ENCODE measurements at regions not wholly inside any gene's neighbourhood (a gene's known extent, or its start where the extent isn't known, plus 50 kb on each side); places are given as distances from the start of the nearest gene placed in this dataset.
"Not testable (repeated sequence)": the region's sequence is repeated elsewhere in the genome, so short reads cannot be mapped to it uniquely, and the experiment has no call there.

GRCh38 chr13:46473806-46474205, 79.2 kb upstream of the LRCH1 start:
- Mint-ChIP-seq H3K27me3 (ENCODE audit: low read depth) (peaks cover 13% of the 10 kb centered on the region), H3K4me1 (peaks cover 16% of the 10 kb centered on the region), H3K27ac (no peak overlapping the region), H3K4me3 (no peak overlapping the region), H3K36me3 (ENCODE audit: low read depth) (no peaks in the 10 kb centered on the region), H3K9me3 (peaks cover 3% of the 10 kb centered on the region)
- TF ChIP-seq CTCF (IDR thresholded peaks at IDR 0.05; ENCODE audit: unreplicated experiment in 3 of 3), result no peak

GRCh38 chr13:46472384-46472783, 80.6 kb upstream of the LRCH1 start:
- H3K27me3 Mint-ChIP-seq (ENCODE audit: low read depth), result peaks cover 13% of the 10 kb centered on the region
- no peaks in the 10 kb centered on the region for H3K9me3 Mint-ChIP-seq
- H3K27ac Mint-ChIP-seq, result no peak overlapping the region
- peaks cover 18% of the 10 kb centered on the region for H3K4me1 Mint-ChIP-seq
- no peak overlapping the region for H3K4me3 Mint-ChIP-seq
- no peak for TF ChIP-seq CTCF (IDR thresholded peaks at IDR 0.05; ENCODE audit: unreplicated experiment in 3 of 3)
- H3K36me3 Mint-ChIP-seq (ENCODE audit: low read depth), result no peaks in the 10 kb centered on the region

- not testable (repeated sequence) for H3K4me1 Mint-ChIP-seq; H3K9me3 Mint-ChIP-seq; H3K27me3 Mint-ChIP-seq (ENCODE audit: low read depth); H3K36me3 Mint-ChIP-seq (ENCODE audit: low read depth); H3K4me3 Mint-ChIP-seq; H3K27ac Mint-ChIP-seq
These were observed 82.6 kb upstream of the RUBCNL start for GRCh38 chr13:46469699-46470098.

GRCh38 chr13:46468570-46469463, 81.8 kb upstream of the RUBCNL start:
- H3K27me3 Mint-ChIP-seq (ENCODE audit: low read depth), result peaks cover 4% of the 10 kb centered on the region
- H3K4me1 Mint-ChIP-seq, result peaks cover 5% of the 10 kb centered on the region
- H3K27ac Mint-ChIP-seq, result peak overlapping the region in 2 of 3 experiments; percentile 11 to 57
- H3K9me3 Mint-ChIP-seq, result no peaks in the 10 kb centered on the region
- no peaks in the 10 kb centered on the region for H3K36me3 Mint-ChIP-seq (ENCODE audit: low read depth)
- H3K4me3 Mint-ChIP-seq, result no peak overlapping the region
- TF ChIP-seq CTCF (IDR thresholded peaks at IDR 0.05; ENCODE audit: unreplicated experiment in 3 of 3), result no peak

GRCh38 chr13:46467694-46468093, 80.6 kb upstream of the RUBCNL start:
- H3K36me3 Mint-ChIP-seq (ENCODE audit: low read depth); H3K9me3 Mint-ChIP-seq; H3K27ac Mint-ChIP-seq; H3K4me3 Mint-ChIP-seq; H3K4me1 Mint-ChIP-seq; H3K27me3 Mint-ChIP-seq (ENCODE audit: low read depth): not testable (repeated sequence)

GRCh38 chr13:46466074-46466473, 79.0 kb upstream of the RUBCNL start:
- H3K36me3 Mint-ChIP-seq (ENCODE audit: low read depth); H3K27ac Mint-ChIP-seq; H3K4me3 Mint-ChIP-seq; H3K27me3 Mint-ChIP-seq (ENCODE audit: low read depth); H3K9me3 Mint-ChIP-seq; H3K4me1 Mint-ChIP-seq: not testable (repeated sequence)

- Mint-ChIP-seq H3K27ac (no peak overlapping the region), H3K4me3 (no peak overlapping the region), H3K27me3 (ENCODE audit: low read depth) (no peaks in the 10 kb centered on the region), H3K36me3 (ENCODE audit: low read depth) (no peaks in the 10 kb centered on the region), H3K4me1 (peaks cover under 1% of the 10 kb centered on the region), H3K9me3 (peaks cover 3% of the 10 kb centered on the region)
- TF ChIP-seq CTCF (IDR thresholded peaks at IDR 0.05; ENCODE audit: unreplicated experiment in 3 of 3), result no peak
These were observed 76.7 kb upstream of the RUBCNL start for GRCh38 chr13:46463719-46464118.

GRCh38 chr13:46460223-46460622, 73.2 kb upstream of the RUBCNL start:
- H3K4me1 Mint-ChIP-seq; H3K9me3 Mint-ChIP-seq; H3K36me3 Mint-ChIP-seq (ENCODE audit: low read depth); H3K27me3 Mint-ChIP-seq (ENCODE audit: low read depth); H3K27ac Mint-ChIP-seq; H3K4me3 Mint-ChIP-seq: not testable (repeated sequence)

- H3K9me3 Mint-ChIP-seq; H3K4me1 Mint-ChIP-seq; H3K27ac Mint-ChIP-seq; H3K27me3 Mint-ChIP-seq (ENCODE audit: low read depth); H3K36me3 Mint-ChIP-seq (ENCODE audit: low read depth); H3K4me3 Mint-ChIP-seq: not testable (repeated sequence)
These were observed 70.2 kb upstream of the RUBCNL start for GRCh38 chr13:46457255-46457654.

GRCh38 chr13:46455924-46456323, 68.9 kb upstream of the RUBCNL start:
- not testable (repeated sequence) for H3K27me3 Mint-ChIP-seq (ENCODE audit: low read depth); H3K36me3 Mint-ChIP-seq (ENCODE audit: low read depth); H3K4me1 Mint-ChIP-seq; H3K9me3 Mint-ChIP-seq; H3K4me3 Mint-ChIP-seq; H3K27ac Mint-ChIP-seq

GRCh38 chr13:46451145-46451544, 64.1 kb upstream of the RUBCNL start:
- not testable (repeated sequence) for H3K4me3 Mint-ChIP-seq; H3K9me3 Mint-ChIP-seq; H3K27ac Mint-ChIP-seq; H3K4me1 Mint-ChIP-seq; H3K36me3 Mint-ChIP-seq (ENCODE audit: low read depth); H3K27me3 Mint-ChIP-seq (ENCODE audit: low read depth)
